Right ventricle myocardium inferior (tissue), 1 donor: ENCODE measurements at regions not wholly inside any gene's neighbourhood (a gene's known extent, or its start where the extent isn't known, plus 50 kb on each side); places are given as distances from the start of the nearest gene placed in this dataset.
"Not testable (repeated sequence)": the region's sequence is repeated elsewhere in the genome, so short reads cannot be mapped to it uniquely, and the experiment has no call there.

Experiments used
- ATAC-seq: fragments of 200-7000 bp; cut with Tn5 transposase; one replicate; pipeline ENCODE4 v1.9.1; 2020; ENCODE audit warnings: mild to moderate bottlenecking, moderate library complexity
- DNase-seq: peaks from one replicate; pipeline ENCODE4 v3.0.0; 2021; ENCODE audit errors: missing footprints
- intact Hi-C: fragments of 100-400 bp; cut with DNase I; formaldehyde crosslinking; loops from one replicate; pipeline ENCODE4 v1.11.0; 2022
- donor health status: DM: no; HTN: yes; CAD: no; lungs with severe emphysema.

DNA sequence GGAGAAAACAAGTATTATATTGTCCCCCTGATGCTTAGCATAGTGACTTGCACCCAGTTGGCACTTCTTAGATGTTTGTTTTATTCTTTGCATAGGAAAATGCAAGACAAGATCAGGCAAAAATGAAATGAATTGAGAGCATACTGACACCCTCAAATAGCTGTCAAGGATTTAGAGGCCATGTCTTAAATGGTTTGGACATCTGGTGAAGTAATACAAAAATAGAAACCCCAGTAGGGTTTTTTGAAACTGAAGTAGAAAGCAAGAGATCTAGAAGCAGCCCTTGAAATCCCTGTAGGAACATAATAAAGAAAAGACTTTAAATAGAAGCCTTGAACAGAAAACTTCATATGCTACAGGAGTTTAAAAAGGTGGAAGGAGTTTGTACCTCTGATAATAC is 174.3 kb downstream of the ANXA1 start:
- no peak for ATAC-seq
- no peak for DNase-seq
- intact Hi-C loops, result no loop called here

DNA sequence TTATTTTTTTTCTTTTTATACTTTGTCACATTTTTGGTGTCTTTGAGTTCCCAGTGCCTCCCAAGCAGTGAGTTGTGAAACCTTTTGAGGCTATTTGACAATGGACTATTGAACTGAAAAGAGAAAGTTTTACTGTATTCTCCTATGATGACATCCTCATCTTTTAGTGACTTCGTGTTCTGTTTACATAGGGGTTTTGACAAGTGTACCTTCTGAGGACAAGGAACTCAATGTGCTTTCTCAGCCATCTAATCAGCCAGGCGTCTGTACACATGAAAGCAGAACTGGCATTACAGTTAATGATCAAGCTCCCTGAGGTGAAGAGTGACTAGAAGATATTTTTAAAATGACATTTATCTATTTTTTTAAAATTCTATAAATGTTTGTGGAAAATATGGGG is 175.5 kb downstream of the ANXA1 start:
- ATAC-seq (no peak), DNase-seq (no peak)
- intact Hi-C loops, result no loop called here

DNA sequence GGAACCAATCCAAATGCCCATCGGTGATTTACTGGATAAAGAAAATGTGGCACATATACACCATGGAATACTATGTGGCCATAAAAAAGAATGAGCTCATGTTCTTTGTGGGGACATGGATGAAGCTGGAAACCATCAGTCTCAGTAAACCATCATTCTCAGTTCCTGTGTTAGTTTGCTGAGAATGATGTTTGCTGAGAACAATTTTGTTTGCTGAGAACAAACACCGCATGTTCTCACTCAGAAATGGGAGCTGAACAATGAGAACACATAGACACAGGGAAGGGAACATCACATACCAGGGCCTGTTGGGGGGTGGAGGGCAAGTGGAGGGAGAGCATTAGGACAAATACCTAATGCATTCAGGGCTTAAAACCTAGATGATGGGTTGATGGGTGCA is 185.5 kb downstream of the ANXA1 start:
- DNase-seq, ATAC-seq, intact Hi-C loops: not testable (repeated sequence)

DNA sequence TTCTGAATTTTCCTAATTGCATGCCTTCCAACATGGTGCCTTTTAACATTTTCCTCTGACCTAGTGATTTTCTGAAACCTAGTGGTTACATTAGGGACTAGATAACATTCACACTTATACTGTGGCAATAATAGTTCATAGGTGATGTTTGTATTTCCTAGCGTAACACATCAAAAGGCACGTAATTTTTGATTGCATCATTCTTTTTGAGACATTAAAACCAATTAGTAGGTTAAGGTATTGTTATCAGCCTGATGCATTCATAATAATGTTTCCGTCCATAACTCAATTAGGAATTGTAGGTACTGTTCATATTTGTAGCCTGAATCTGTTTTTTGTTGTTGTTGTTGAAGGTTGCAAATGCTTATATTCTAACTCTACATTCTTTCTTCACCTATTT is 192.4 kb downstream of the ANXA1 start:
- ATAC-seq, result no peak
- intact Hi-C loops, result no loop called here

DNA sequence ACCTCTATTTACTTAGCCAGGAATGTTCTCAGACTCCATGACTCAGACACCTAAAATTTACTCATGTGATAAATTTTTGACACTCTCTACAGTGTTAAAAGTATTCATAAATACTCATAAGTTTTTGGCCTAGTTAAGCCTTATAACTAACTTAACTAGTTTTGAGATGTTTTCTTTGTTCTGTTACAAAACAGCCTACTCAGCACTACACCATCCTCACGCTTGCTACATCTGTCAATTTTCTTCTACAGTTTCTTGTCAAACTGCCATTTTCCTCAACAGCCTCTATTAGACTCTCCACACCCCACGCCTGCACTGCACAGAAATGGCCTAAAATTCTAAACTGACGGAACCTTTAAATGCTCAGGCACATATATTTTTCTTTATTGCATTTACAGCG is 195.5 kb downstream of the ANXA1 start:
- no peak for DNase-seq
- intact Hi-C loops, result no loop called here
- ATAC-seq, result no peak

More for the DNA sequence above, 192.4 kb downstream of the ANXA1 start:
- no peak for DNase-seq

DNA sequence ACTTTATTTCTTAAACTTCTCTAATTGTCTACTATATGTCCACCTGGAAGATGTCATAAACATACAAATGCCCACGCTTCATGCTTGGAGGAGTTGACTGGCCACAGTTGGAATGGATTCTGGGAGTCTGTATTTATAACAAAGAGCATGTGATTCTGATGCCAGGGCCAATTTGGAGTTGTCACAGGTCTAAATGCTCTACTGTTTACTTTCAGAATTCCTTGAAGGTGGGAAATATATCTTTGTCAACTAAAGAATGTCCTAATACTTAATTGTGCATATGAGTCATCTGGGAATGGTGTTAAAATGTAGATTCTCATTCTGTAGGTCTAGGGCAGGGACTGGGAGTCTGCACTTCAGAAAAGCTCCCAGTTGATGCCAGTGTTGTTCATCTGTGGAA is 196.1 kb downstream of the ANXA1 start:
- ATAC-seq (no peak), DNase-seq (no peak)
- intact Hi-C loops, result no loop called here

DNA sequence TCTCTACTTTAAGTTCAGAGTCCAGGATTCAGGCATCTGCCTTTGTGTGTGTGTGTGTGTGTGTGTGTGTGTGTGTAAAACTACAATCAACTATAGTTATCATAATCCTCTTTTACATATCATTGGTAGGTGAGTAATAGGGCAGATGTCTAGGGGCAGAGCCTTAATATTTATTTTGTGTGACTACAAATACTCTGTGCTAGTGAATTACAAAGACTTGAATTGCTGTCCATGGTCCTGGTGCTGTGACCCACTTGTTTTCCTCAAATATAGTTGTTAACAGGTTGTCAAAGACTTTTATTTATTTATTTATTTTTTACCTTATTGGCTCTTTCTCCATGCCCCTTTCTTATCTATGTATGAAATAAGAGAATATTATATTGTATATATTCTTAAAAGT is 196.8 kb downstream of the ANXA1 start:
- intact Hi-C loops, result no loop called here
- no peak for ATAC-seq
- no peak for DNase-seq

DNA sequence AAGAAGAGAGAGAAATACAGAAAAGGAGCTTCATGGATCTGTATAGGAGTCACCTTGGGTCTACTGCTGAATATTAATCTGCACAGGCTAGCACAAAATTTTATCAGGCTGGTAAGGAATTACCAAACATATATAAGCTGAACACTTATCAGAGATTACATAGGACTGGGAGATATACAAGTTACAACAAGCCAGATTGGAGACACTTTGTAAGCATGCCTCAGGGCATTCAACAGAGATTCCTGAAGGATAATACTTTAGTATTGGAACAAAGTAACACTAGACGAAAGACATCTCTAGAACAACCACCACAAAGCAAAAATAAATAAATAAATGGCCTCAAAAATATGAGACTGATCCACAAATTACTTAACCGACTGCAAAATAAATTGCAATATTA is 197.8 kb downstream of the ANXA1 start:
- no peak for DNase-seq
- intact Hi-C loops, result no loop called here
- no peak for ATAC-seq

DNA sequence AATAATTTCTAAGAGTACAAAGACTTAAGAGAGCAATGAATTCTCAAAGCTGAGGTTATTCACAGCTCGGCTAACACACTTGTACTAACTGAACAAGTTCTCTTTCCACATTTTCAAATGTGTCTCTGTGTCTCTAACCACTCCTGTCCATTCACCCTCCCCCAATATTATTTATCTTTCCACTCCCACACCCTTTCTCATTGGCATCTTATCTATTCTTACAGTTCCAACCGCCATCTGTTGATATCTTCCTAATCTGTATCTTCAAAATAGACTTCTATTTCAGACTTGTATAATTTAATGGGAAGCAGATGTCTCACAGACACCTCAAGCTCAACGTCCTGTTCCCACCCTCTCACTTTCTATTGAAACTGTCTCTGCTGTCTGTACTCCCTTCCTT is 205.9 kb downstream of the ANXA1 start:
- intact Hi-C loops, result no loop called here
- DNase-seq (no peak), ATAC-seq (no peak)

DNA sequence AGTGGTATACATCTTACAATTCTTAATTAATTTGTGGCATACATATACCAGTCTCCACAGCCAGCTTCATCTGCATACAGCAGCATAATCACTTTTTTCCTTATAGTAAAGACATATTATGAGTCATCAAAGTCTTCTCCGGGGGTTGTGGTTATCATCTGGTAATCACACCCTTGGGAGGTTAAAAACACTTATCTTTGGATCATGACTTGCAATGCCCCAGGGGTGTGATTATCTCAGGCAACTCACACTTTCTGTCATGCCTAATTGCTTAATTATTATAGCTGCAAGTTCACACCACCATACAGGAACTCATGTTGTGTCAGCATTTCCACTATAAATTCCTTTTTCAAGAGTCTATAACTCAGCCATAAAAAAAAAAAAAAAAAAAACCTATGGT is 218.4 kb downstream of the ANXA1 start:
- no peak for DNase-seq
- no peak for ATAC-seq
- intact Hi-C loops, result no loop called here

DNA sequence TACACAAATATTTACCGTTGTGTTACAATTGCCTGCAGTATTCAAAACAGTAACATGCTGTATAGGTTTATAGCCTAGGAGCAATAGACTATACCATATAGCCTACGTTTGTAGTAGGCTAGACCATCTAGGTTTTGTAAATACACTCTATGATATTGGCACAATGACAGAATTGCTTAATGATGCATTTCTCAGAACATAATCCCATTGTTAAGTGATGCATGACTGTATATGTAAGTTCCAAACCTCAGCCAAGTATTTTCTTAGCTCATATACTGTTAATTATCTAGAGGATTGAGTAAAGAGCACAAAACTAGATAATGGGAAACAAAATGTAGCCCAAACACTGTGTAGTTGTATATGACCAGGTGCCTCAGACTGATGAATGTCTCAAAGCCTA is 220.1 kb downstream of the ANXA1 start:
- no peak for ATAC-seq
- intact Hi-C loops, result no loop called here
- no peak for DNase-seq

DNA sequence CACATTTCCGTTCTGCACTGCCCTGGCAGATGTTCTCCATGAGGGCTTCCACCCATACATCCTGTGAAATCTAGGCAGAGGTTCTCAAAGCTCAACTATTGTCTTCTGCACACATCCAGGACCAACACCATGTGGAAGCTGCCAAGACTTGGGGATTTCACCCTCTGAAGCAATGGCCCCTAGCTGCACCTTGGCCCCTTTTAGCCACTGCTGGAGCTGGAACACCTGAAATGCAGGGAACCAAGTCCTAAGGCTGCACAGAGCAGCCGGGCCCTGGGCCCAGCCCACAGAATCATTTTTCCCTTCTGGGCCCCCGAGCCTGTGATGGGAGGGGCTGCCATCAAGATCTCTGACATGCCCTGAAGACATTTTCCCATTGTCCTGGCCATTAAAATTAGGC is 228.7 kb downstream of the ANXA1 start:
- intact Hi-C loops, result no loop called here
- DNase-seq (no peak), ATAC-seq (no peak)

DNA sequence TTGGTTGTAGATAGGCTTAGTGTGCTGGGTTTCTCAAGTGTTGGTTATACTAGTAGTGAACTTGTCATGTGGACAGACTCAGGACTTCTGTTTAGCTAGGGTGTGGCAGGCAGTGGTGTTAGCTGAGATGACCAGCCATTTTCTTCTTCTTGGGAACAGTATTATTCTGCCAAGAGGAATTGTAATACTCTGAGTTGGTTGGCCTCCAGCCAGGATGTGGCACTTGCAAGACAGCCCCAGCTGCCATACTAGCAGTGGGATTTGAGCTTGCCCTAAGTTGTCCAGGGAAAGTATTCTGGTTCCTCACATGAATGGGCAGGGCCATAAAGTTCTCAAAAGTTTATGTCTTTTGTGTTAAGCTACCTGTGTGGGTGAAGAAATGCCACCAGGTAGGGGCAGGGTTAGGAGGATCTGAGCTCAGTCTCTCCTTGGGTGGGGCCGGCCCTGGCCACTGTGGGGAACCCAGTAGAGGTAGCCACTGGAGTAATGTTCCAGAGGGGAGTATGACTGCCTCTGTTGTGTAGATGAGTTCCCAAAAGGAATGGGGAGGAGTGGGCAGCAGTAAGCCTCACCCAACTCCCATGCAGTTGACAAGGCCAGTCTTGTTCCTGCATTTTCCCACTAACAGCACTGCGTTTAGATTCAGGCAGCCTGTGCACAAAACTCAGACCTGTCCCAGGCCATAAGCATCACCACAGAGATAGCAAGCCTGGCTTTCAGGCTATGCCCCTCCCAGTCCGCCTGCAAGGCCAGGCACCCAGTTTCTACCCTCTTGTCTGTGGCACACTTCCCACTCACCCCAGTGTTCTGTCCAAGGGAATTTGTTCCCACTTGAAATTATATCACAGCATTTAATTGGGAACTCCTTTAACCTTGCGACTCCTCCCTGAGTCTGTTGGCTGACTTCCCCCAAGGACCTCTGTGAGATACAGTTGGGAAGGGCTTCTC is 250.7 kb downstream of the ANXA1 start:
- peak; percentile 44 for ATAC-seq
- intact Hi-C loops, result loop anchor here (10.0 kb wide), 1 partner anchor 1682 kb away; the partner anchor contains the start of genes NMRK1 and OSTF1
- peak; percentile 56 for DNase-seq

DNA sequence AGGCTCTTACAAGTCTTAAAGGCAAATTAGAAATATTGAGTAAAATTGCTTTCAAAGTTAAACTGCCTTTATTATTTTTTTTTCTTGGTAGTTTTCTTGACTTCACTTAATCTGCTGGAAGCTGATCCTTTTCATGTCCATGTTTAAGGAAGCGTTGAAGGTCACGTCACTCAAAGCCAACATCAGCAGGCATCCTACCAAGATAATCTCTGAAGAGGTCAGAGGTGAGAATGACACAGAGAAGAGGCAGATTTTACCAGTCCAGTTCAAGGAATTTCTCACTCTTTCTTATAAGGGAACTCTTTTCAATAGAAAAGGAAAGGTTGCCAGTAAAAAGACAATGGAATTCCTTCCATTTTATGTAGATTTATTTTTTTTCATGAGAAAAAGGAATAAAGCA is 259.8 kb downstream of the ANXA1 start:
- ATAC-seq, result no peak

DNA sequence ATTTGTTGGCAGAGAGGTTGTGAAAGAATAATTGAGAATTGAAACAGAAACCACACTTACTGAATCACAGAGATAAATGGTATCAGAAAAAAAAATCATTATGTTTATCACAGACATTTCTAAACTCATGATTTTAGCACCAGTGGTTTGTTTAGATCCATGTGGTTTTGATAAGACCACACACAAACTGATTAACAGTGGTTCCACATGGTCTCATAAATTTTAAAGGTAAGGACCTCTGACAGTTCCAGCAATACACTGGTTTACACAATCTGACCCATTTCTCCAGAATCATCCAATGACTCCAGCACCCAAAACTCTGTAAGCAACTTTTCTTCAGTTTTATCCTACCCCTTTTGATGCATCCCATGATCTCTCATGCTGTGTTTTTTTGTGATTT is 261.2 kb downstream of the ANXA1 start:
- DNase-seq (no peak), ATAC-seq (no peak)
- intact Hi-C loops, result no loop called here

More for the DNA sequence above, 259.8 kb downstream of the ANXA1 start:
- intact Hi-C loops, result no loop called here
- no peak for DNase-seq

DNA sequence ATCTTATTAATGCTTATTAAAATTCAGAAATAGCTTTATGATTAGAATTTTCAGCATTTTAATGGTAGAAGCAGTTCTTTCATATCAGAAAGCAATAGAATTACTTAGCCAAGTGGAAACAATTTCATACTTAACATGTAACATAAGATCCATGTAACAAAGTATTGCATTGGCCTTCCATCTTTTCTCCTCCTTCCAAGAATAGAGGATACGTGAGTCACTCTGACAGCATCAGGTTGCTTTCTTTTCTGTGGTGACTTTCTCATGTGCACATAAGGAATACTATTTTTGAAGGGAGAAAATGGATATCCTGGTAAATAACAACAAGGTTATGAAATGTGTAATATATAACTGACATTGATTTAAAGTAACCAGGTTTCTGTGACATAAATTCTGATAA is 272.2 kb downstream of the ANXA1 start:
- DNase-seq (no peak), ATAC-seq (no peak)
- intact Hi-C loops, result no loop called here

DNA sequence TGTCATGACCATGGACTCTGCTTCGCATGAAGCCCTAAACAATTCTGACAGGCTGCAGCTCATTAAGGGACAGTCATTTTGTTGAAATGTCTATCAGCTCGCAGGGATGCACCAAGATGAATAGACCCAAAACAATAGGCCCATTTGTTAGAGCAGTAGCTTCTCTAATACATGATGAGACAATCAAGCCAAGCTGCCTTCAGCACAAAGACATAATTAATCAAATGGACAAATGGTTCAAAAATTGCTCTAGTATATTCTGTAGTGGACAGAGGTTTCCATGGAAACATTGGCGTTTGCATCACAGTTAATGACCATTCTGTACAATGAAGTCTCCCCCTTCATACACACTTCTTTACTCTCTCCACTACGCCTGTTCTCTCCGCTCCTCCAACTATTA is 274.6 kb downstream of the ANXA1 start:
- DNase-seq (no peak), ATAC-seq (no peak)
- intact Hi-C loops, result no loop called here

DNA sequence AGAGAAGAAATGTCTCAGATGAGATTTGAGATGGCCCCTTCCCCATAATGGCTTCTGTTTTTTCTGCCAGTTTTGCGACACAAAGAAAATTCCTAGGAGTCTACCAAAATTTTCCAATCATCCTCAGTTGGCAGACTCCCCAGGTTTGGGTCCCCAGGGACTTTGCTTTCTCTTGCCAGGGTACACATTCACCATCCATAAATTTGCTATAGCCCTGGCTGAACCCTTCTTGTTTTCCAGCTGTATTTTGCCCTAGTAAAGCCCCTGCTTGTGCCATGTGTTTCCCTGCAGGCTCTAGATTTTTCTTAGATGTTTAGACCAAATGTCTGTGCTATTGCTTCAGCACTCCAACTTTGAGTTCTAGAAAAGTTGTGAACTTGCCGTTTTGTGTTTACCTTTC is 283.2 kb downstream of the ANXA1 start:
- intact Hi-C loops, result no loop called here
- no peak for DNase-seq
- no peak for ATAC-seq

DNA sequence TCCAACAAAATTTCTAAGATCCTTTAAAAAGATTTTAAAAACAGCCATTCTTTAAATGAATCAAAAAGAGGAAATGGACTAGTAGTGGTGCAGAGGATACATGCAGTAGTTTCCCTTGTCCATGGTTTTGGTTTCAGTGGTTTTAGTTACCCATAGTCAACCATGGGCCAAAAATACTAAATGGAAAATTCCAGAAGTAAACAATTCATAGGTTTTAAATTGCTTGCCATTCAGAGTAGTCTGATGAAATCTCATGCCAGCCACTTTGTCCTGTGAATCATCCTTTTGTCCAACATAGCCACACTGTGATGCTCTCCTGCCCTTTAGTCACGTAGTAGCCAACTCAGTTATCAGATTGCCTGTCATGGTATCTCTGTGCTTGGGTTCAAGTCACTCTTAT is 286.1 kb downstream of the ANXA1 start:
- no peak for DNase-seq
- no peak for ATAC-seq
- intact Hi-C loops, result no loop called here

DNA sequence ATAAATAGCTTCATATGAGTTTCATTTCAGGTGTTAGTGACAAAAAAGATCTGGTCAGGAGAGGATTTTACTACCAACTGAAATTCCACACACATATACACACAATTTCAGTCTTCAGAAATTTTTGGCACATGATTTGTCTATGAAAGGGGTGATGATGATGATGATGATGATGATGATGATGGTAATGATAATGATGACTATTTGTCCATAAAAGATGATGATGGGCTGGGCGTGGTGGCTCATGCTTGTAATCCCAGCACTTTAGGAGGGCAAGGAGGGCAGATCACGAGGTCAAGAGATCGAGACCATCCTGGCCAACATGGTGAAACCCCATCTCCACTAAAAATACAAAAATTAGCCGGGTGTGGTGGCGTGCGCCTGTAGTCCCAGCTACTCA is 288.2 kb downstream of the ANXA1 start:
- intact Hi-C loops, result loop anchor here (10.0 kb wide), 2 partner anchors 55 to 1525 kb away; partner anchors contain the start of genes ABHD17B and C9orf85

DNA sequence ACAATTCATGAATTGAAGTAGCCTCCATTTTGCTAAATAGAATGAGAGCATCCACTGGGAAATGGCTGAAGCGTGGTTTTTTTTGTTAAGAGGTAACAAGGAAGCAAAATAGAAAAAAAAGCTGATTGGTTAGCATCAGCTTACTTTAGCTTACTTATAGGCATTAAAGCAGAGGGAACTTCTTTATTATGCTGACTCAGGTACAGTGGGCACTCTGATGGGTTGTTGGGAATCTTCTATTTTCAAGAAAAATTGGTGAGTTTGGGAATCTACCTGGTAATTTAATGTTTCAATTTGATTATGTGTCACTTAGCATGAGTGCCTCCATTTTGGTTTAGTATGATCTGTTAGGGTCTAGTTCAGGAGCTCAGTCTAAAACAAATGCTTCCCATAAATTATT is 289.6 kb downstream of the ANXA1 start:
- intact Hi-C loops, result loop anchor here (10.0 kb wide), 2 partner anchors 54 to 1526 kb away; partner anchors contain the start of genes ABHD17B and C9orf85
- DNase-seq (no peak), ATAC-seq (no peak)

More for the DNA sequence above, 288.2 kb downstream of the ANXA1 start:
- not testable (repeated sequence) for ATAC-seq, DNase-seq
